Effector memory CD8-positive, alpha-beta T cell (primary cell): ENCODE measurements at regions not wholly inside any gene's neighbourhood (a gene's known extent, or its start where the extent isn't known, plus 50 kb on each side); places are given as distances from the start of the nearest gene placed in this dataset.

ENCODE experiments used
- ATAC-seq: fragments of 150-1000 bp; cut with Tn5 transposase; replicated peaks from 2 replicates; pipeline ENCODE4 v1.10.0; 2021; ENCODE audit warnings: mild to moderate bottlenecking, moderate library complexity
- DNase-seq, 3 experiments: peaks; one replicate each; pipeline ENCODE4 v3.0.0; 2021
- H3K27ac Mint-ChIP-seq, 2 donors: one replicate each; pipeline ENCODE4 v1.8.0; 2022; ENCODE audit warnings: mild to moderate bottlenecking in 2 of 2, mixed read lengths in 2 of 2, moderate library complexity in 2 of 2
- H3K27me3 Mint-ChIP-seq, 2 donors: one replicate each; pipeline ENCODE4 v1.8.0; 2022; ENCODE audit warnings: mixed read lengths in 2 of 2
- H3K36me3 Mint-ChIP-seq: one replicate; pipeline ENCODE4 v1.8.0; 2022; ENCODE audit warnings: mild to moderate bottlenecking, moderate library complexity, mixed read lengths; ENCODE audit not compliant: insufficient read depth
- H3K4me1 Mint-ChIP-seq, 2 donors: one replicate each; pipeline ENCODE4 v1.8.0; 2022; ENCODE audit warnings: low read depth in 2 of 2, mixed read lengths in 2 of 2
- H3K4me3 Mint-ChIP-seq, 2 donors: one replicate each; pipeline ENCODE4 v1.8.0; 2022; ENCODE audit warnings: mild to moderate bottlenecking in 2 of 2, mixed read lengths in 2 of 2, moderate library complexity in 2 of 2
- H3K9me3 Mint-ChIP-seq, 2 donors: one replicate each; pipeline ENCODE4 v1.8.0; 2022; ENCODE audit warnings: mixed read lengths in 2 of 2

GRCh38 chr15:61396235-61396919 lies 167.3 kb upstream of the RORA start:
- H3K4me3 Mint-ChIP-seq: no peak overlapping the region
- H3K27ac Mint-ChIP-seq: no peak overlapping the region
- ATAC-seq (no peak), DNase-seq (no peak)
- peaks cover 0 to 3% of the 10 kb centered on the region in 2 donors for H3K9me3 Mint-ChIP-seq
- no peaks in the 10 kb centered on the region for H3K4me1 Mint-ChIP-seq
- no peaks in the 10 kb centered on the region for H3K36me3 Mint-ChIP-seq
- peaks cover 21 to 45% of the 10 kb centered on the region in 2 donors for H3K27me3 Mint-ChIP-seq

GRCh38 chr15:61393949-61394348 lies 164.8 kb upstream of the RORA start:
- Mint-ChIP-seq H3K36me3 (no peaks in the 10 kb centered on the region), H3K9me3 (peaks cover 0 to 3% of the 10 kb centered on the region in 2 donors), H3K27ac (no peak overlapping the region), H3K4me3 (no peak overlapping the region), H3K4me1 (no peaks in the 10 kb centered on the region), H3K27me3 (peaks cover 19 to 46% of the 10 kb centered on the region in 2 donors)
- no peak for ATAC-seq
- DNase-seq: no peak

DNA sequence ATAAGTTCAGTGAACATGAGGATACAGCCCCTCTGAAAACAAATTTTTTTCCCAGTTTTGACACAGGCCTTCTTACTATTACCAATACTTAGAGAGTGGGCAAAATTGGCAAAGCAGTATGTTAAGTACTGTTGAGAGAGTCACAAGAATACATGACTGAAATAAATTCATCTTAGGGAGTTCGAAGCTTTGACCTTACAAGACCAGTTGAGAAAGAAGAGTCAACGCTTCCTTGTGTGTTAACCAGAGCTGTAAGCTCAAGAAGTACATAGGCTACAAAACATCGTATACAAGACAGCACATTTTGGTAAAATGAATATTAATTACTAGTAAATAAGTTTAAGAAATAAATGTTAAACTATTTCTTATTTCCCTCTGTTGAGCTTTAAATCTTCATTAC lies 164.4 kb upstream of the RORA start:
- Mint-ChIP-seq H3K27ac (no peak overlapping the region), H3K9me3 (peaks cover 0 to 3% of the 10 kb centered on the region in 2 donors), H3K27me3 (peaks cover 19 to 45% of the 10 kb centered on the region in 2 donors), H3K4me1 (no peaks in the 10 kb centered on the region), H3K4me3 (no peak overlapping the region), H3K36me3 (no peaks in the 10 kb centered on the region)
- ATAC-seq: no peak
- DNase-seq: no peak

- H3K4me3 Mint-ChIP-seq: no peak overlapping the region
- H3K4me1 Mint-ChIP-seq: no peaks in the 10 kb centered on the region
- H3K27ac Mint-ChIP-seq: no peak overlapping the region
- ATAC-seq (no peak), DNase-seq (no peak)
- no peaks in the 10 kb centered on the region for H3K36me3 Mint-ChIP-seq
- peaks cover 39 to 44% of the 10 kb centered on the region in 2 donors for H3K27me3 Mint-ChIP-seq
- no peaks in the 10 kb centered on the region for H3K9me3 Mint-ChIP-seq
These were observed 161.0 kb upstream of the RORA start for GRCh38 chr15:61390138-61390537.

DNA sequence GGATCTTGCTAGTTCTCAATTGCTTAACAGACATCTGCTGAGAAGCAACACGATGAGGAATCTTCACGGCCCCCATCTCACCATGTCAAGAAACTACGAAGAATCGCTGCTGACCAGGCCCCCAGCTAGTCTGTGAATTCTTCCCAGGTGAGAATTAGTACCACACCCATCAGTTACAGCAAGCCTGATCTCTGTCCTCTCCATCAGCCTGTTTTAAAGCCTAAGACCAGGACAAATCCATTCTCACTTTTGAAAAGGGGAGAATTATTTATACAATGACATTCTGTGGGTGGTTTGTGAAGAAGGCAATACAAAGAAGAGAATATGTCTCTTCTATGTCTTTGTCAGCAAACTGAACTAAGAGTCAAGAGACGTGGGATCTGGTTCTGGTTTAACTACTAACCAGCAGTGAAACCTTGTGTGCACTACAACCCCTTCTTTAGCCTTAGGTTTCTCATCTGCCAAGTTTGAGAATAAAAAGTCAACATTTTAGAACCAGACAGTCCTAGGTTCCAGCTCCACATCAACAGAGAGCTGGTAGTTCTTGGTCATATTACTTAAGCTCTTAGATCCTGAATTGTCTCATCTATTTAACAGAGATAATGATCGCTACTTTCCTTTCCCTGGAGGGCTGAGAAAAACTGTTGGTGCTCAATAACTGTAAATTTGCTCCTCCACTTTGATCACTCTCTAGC lies 160.4 kb upstream of the RORA start:
- H3K4me3 Mint-ChIP-seq: no peak overlapping the region
- no peaks in the 10 kb centered on the region for H3K4me1 Mint-ChIP-seq
- no peaks in the 10 kb centered on the region for H3K36me3 Mint-ChIP-seq
- no peak overlapping the region for H3K27ac Mint-ChIP-seq
- peaks cover 44 to 45% of the 10 kb centered on the region in 2 donors for H3K27me3 Mint-ChIP-seq
- DNase-seq (no peak), ATAC-seq (no peak)
- no peaks in the 10 kb centered on the region for H3K9me3 Mint-ChIP-seq

DNA sequence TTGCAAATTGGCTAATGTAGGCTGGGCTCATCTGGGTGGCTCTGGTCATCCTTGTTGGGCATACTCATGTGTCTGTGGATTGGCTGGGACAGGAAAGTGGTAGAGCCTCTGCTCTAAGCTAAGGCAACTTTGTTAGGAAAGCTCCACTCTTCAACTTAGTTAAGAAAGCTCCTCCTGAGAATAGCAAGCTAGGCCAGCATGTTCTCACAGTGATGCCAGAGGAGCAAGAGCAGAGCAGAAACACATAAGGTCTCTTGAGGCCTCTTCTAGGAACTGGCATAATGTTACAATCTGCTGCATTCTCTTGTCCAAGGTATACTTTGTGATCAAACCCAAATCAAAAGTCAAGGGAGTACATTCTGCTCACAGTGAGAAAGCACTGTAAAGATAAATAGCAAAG lies 158.6 kb upstream of the RORA start:
- Mint-ChIP-seq H3K27ac (no peak overlapping the region), H3K9me3 (no peaks in the 10 kb centered on the region), H3K4me3 (no peak overlapping the region), H3K36me3 (no peaks in the 10 kb centered on the region), H3K27me3 (peaks cover 33 to 49% of the 10 kb centered on the region in 2 donors), H3K4me1 (no peaks in the 10 kb centered on the region)
- DNase-seq (no peak), ATAC-seq (no peak)

DNA sequence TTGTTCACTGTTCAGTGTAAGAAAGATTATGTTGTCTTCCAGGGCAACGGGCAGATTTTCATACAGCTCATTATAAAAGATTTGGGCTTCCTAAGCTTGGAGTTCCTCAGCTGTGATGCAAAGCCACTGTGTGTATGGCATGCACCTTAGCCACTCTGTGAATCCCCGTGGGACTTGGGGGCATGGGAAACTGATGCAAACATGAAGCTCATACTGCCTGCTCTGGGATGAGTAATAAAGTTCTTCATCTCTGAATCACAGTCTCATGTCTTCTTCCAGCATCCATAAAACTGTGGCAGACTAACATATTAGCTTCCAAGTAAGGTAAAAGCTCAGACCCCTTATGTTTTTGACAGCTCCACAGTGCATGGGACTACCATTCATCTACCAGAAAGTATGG lies 154.3 kb upstream of the RORA start:
- no peaks in the 10 kb centered on the region for H3K4me1 Mint-ChIP-seq
- ATAC-seq: no peak
- no peak overlapping the region for H3K27ac Mint-ChIP-seq
- H3K27me3 Mint-ChIP-seq: peaks cover 28 to 51% of the 10 kb centered on the region in 2 donors
- H3K36me3 Mint-ChIP-seq: no peaks in the 10 kb centered on the region
- no peak overlapping the region for H3K4me3 Mint-ChIP-seq
- H3K9me3 Mint-ChIP-seq: no peaks in the 10 kb centered on the region
- no peak for DNase-seq

DNA sequence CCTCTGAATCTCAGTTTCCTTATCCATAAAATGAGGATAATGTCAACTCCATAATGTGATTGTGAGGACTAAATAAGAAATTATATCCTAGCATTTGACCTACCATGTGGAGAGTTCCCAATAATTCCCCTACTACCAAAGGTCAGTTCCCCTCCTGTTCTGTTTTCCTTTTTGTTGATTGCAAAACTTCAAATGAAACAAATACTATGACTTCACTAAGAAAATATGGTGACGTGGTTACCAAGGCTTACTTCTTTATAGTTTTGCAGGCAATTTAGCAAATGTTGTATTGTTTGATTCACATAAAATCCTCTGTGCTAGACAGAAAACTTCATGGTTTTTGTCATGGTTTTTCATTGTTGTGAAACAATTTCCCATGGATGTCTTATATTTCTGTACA lies 153.8 kb upstream of the RORA start:
- no peaks in the 10 kb centered on the region for H3K9me3 Mint-ChIP-seq
- no peaks in the 10 kb centered on the region for H3K4me1 Mint-ChIP-seq
- H3K27ac Mint-ChIP-seq: no peak overlapping the region
- no peak for ATAC-seq
- peaks cover 28 to 56% of the 10 kb centered on the region in 2 donors for H3K27me3 Mint-ChIP-seq
- no peak overlapping the region for H3K4me3 Mint-ChIP-seq
- no peak for DNase-seq
- no peaks in the 10 kb centered on the region for H3K36me3 Mint-ChIP-seq

DNA sequence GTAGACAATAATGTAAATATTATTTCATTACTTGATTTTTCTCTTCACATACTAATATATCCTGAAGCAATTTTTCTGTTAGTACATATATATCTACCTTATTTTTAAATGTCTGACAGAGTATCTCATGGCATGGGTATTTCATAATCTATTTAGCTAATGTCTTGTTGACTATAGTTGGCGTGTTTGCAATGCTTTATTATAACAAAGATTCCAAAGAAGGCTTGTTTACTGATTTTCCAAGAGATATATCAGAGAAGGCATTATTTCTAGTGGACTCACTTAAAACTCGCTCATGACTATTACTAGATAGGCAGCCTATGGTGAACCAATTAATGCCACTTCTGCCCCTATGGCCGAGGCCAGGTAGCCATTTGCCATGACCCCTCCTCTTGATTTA lies 152.4 kb upstream of the RORA start:
- Mint-ChIP-seq H3K4me1 (no peaks in the 10 kb centered on the region), H3K27ac (no peak overlapping the region), H3K4me3 (no peak overlapping the region), H3K36me3 (no peaks in the 10 kb centered on the region), H3K27me3 (peaks cover 22 to 51% of the 10 kb centered on the region in 2 donors), H3K9me3 (no peaks in the 10 kb centered on the region)
- ATAC-seq (no peak), DNase-seq (no peak)

DNA sequence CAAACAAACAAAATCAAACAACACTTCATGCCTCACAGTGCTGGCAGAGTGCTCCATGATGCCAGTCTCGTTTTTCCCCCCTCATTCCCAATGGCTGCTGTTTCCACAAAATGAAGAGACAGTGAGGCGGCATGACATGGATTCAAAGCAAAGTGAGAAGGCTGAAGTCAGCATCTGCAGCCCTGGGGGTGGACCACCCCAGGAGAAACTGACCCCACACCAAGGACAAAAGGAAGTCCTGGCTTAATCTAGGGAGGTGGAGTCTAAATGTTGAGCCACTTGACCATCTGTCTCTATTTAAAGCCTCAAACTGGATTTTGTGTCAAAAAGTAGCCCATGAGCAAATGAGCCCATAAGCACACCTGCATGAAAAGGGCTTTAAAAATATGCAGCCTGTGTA lies 151.2 kb upstream of the RORA start:
- Mint-ChIP-seq H3K27ac (no peak overlapping the region), H3K4me3 (no peak overlapping the region), H3K4me1 (no peaks in the 10 kb centered on the region), H3K27me3 (peaks cover 16 to 47% of the 10 kb centered on the region in 2 donors), H3K36me3 (no peaks in the 10 kb centered on the region), H3K9me3 (no peaks in the 10 kb centered on the region)
- no peak for ATAC-seq
- DNase-seq: no peak

DNA sequence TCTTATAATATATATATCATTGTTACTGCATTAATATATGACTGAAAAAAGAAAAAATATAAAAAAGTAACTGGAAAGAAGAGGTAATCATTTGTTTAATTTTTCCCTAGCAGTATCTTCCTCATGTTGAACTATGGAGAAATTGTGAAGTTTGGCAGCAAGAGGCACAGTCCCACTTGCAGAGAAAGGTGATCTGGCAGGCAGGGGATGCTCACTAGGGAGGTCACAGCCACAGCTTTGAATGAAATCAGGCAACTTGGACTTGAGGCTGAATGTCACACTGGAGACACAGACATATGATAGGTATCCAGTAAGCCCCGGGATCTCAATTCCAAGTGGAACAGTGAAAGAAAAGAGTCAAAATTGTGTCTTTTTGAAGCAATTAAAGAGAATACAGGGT lies 149.9 kb upstream of the RORA start:
- Mint-ChIP-seq H3K27ac (no peak overlapping the region), H3K27me3 (peaks cover 12 to 41% of the 10 kb centered on the region in 2 donors), H3K4me1 (no peaks in the 10 kb centered on the region), H3K4me3 (no peak overlapping the region), H3K9me3 (no peaks in the 10 kb centered on the region), H3K36me3 (no peaks in the 10 kb centered on the region)
- ATAC-seq (no peak), DNase-seq (no peak)

DNA sequence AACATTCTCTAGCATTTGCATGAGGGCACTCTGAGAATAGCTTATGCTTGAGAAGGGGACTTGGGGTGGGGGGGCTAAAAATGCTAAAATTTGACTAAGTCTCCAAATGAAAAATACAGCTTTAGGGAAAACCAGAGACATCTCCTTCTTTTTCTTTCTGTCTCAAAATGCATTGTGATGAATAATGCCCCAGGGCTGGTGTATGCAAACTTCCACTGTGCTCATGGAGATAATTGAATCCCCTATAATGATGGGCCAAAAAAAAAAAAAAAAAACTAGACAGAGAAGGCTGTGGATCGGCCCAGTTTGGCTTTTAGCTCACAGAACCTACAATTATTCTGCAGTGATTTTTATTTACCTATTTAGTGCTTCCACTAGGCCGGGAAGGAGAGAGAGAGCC lies 147.9 kb upstream of the RORA start:
- ATAC-seq: no peak
- no peak overlapping the region for H3K27ac Mint-ChIP-seq
- H3K27me3 Mint-ChIP-seq: peaks cover 21 to 41% of the 10 kb centered on the region in 2 donors
- DNase-seq: no peak
- H3K36me3 Mint-ChIP-seq: no peaks in the 10 kb centered on the region
- H3K4me3 Mint-ChIP-seq: no peak overlapping the region
- no peaks in the 10 kb centered on the region for H3K4me1 Mint-ChIP-seq
- no peaks in the 10 kb centered on the region for H3K9me3 Mint-ChIP-seq

DNA sequence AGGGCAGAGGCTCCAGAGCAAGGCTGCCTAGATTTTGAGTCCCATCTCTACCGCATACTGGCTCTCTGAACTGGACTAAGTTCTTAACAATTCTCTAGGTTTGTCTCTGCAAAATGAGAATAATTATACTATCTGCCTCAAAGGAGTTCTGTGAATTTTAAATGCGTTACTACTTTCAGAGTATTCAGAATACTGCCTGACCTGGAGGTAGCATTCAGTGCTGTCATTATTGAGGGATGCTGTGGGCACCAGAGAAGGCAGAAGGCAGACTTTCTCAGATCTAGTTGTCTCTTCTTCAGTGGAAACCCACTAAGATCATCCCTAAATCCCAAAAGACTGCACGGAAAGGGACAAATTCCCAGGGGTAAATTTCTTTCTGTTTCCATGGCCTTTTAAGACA lies 147.4 kb upstream of the RORA start:
- DNase-seq: no peak
- H3K4me1 Mint-ChIP-seq: no peaks in the 10 kb centered on the region
- no peak overlapping the region for H3K4me3 Mint-ChIP-seq
- H3K27ac Mint-ChIP-seq: no peak overlapping the region
- no peaks in the 10 kb centered on the region for H3K36me3 Mint-ChIP-seq
- peaks cover 21 to 41% of the 10 kb centered on the region in 2 donors for H3K27me3 Mint-ChIP-seq
- no peak for ATAC-seq
- H3K9me3 Mint-ChIP-seq: no peaks in the 10 kb centered on the region

GRCh38 chr15:61374848-61375247 lies 145.7 kb upstream of the RORA start:
- Mint-ChIP-seq H3K36me3 (no peaks in the 10 kb centered on the region), H3K27me3 (peaks cover 29 to 47% of the 10 kb centered on the region in 2 donors), H3K4me1 (no peaks in the 10 kb centered on the region), H3K9me3 (peaks cover 0 to 7% of the 10 kb centered on the region in 2 donors), H3K4me3 (no peak overlapping the region), H3K27ac (no peak overlapping the region)
- no peak for ATAC-seq
- DNase-seq: no peak
